GM21423 (cell line): ENCODE measurements at regions not wholly inside any gene's neighbourhood (a gene's known extent, or its start where the extent isn't known, plus 50 kb on each side); places are given as distances from the start of the nearest gene placed in this dataset.
"Not testable (repeated sequence)": the region's sequence is repeated elsewhere in the genome, so short reads cannot be mapped to it uniquely, and the experiment has no call there.

Experiments used
- ATAC-seq: cut with Tn5 transposase; IDR thresholded peaks from one replicate; pipeline ENCODE4 v1.9.1; 2021; ENCODE audit warnings: mild to moderate bottlenecking, moderate library complexity; ENCODE audit not compliant: unreplicated experiment

DNA sequence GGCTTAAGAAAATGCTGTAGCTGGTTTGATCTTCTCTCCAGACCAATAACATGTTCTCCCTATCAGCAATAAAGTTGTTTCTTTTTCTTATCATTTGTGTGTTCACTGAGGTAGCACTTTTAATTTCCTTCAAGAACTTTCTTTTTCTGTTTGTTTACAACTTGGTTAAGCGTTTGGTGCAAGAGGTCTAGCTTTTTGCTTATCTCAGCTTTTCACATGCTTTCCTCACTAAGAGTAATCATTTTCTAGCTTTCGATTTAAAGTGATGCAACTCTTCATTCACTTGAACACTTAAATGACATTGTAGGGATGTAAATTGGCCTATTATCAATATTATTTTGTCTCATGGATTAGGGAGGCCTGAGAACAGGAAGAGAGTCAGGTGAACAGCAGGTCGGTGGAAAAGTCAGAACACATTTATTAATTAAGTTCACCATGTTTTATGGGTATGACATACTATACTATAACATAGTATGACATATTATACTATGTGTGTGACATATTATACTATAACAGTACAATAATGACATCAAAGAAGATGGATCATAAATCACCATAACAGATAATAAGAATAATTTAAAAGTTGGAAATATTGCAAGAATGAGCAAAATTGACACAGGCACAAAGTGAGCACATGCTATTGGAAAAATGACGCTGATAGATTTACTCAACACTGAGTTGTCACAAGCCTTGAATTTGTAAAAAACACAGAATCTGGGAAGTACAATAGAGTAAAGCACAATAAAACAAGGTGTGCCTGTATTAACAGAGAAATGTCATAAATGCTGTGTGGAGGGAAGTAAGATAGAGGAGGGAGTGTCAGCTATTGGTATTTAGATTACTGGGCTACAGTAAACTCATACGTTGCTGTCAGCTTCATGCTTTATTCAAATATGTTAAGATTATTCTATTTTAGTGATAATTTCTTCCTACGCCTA lies 218.6 kb upstream of the SLC7A11 start:
- no peak for ATAC-seq

DNA sequence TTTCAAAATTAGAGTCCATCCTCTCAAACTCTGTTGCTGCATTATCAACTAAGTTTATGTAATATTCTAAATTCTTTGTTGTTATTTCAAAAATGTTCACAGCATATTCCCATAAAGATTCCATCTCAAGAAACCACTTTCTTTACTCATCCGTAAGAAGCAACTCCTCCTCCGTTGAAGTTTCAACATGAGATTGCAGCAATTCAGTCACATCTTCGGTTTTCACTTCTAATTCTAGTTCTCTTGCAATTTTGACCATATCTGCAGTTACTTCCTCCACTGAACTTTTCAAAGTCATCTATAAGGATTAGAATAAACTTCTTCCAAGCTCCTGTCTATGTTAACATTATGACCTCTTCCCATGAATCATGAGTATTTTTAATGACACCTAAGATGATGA lies 216.6 kb upstream of the SLC7A11 start:
- no peak for ATAC-seq

DNA sequence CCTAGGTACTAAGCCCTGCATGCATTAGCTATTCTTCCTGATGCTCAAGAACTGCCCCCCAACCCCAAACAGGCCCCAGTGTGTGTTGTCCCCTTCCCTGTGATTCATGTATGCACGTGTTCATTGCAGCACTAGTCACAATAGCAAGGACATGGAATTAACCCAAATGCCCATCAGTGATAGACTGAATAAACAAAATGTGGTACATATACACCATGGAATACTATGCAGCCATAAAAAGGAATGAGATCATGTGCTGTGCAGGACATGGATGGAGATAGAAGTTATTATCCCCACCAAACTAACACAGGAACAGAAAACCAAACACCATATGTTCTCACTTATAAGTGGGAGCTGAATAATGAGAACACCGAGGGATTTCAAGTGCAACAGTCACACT lies 214.2 kb upstream of the SLC7A11 start:
- not testable (repeated sequence) for ATAC-seq

DNA sequence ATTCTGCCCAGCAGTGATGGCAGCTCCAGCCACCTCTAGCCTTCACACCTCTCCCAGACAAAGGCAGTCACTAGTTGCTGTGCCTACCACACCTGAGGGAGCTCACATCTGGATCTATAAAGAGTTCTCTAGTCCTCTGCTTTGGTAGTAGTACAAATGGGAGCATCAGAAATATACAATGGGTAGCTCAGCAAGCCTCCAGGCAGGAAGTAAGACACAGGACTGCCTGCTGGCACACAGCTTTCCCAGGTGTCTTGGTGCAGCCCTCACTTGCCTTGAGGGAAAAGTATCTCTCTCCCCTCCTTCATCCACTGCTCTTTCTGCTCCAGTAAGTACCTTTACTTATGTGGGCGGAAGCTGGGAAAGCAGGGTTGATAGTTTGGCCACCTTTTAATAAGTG lies 212.9 kb upstream of the SLC7A11 start:
- ATAC-seq: no peak

DNA sequence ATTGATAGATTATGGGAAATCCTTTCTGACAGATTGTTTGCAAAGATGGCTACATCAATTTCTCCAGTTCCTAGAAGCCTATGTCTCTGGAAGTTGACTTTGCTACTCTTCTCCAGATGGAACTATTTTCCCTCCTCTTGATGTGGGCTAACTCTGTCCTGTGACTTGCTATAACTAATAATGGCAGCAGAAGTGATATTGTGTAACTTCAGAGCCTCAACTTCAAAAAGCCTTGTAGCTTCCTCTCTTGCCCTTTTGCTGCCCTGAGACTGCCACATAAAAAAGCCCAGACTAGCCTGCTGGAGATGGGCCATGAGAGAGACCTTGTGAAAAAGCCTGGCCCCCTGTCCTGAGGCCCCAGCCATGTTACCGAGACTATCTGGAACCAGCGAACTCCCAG lies 210.7 kb upstream of the SLC7A11 start:
- ATAC-seq: no peak

DNA sequence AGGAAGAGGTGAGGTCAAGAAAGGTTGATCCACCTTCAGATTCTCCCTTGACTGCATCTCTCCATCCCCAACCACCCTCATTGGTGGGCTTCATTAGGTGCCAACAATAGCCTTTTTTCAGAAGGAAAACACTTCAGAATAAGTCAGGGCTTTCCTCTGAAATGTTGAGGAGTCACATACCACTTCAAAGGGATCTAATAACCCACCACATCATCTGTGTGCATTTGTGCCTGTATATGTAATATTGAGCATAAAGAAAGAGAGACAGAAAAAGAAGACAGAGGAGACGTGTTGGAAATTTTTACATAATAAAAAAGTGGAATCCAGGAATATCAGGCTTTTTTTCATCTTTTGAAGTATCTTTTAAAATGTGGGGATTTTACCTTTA lies 209.1 kb upstream of the SLC7A11 start:
- no peak for ATAC-seq

DNA sequence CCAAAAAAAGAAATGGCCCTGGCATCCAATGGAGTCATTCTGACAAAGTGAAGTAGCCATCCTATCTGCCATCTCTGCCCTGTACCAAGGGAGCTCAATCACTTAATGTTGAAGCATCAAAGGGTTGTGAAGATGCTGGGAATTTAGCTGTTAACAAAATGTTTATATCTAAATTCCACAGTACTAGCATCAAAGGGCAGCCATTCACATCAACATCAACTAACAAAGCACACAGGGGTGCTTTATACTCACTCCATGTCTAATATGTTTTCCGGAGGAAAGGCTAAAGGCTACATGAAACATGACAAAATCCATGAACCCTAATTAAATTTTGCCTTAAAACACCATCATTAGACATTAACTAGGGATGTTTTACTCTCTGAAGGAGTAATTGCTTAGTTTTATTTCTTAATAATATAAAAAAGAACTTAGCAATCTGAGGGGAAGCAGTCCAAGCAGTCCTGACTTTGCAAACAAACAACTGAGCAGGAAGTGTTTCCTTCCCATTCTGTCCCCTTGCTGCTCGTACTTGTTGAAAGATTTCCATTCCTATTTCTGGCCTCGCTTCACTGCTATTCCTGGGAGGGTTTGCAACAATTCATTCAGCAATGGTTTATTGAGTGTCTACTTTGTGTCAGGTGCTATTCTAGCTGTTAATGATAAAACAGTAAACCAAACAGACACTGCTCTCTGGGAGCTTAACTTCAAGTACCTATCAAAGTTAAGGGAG lies 208.6 kb upstream of the SLC7A11 start:
- ATAC-seq: no peak

DNA sequence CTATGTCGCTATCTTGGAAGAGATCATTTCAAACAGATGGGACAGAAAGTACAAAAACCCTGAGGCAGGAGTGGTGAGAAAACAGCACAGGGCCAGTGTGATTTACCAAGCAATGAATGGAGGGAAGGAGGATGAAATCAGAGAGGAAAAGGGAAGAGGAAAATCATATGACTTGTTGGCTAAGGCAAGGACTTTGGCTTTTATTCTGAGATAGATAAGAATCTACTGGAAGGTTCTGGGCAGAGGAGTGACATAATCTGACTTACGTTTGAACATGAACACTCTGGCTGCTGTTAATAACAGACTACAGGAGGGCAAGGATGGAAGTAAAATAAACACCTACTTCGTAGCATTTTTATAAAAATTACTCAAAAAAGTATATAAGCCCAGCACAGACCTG lies 207.8 kb upstream of the SLC7A11 start:
- no peak for ATAC-seq

DNA sequence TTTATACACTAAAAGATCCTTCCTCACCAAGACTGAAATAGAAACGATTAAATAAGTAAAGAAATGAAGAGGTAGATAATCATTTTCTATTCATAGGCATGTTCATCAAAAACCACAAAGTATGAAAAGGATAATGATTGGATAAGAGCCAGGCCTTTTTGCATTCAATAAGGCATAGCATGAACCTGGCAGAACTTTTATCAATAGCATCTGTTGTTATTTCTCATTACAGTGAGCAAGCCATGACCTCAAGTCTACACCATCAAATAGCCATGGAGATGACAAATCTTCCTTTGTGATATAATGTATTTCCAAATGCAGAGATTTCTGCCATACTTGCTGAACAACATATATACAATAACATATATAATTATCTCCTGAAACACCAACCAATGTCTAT lies 206.0 kb upstream of the SLC7A11 start:
- no peak for ATAC-seq

DNA sequence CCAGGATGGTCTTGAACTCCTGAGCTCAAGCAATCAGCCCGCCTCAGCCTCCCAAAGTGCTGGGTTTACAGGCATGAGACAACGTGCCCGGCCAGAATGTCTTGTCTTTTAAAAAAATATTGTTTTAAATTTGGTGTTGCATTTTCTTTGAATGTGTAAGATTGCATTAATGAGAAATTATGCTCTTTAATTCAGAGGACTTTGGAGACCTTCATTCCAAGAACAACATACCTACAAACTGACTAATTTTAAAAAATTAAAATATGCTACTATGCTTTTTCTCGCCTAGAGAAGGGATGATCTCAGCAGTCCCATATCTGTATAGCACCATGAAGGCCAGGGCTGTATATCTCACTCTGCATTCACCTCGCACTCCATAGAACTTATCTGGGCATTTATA lies 204.3 kb upstream of the SLC7A11 start:
- no peak for ATAC-seq

DNA sequence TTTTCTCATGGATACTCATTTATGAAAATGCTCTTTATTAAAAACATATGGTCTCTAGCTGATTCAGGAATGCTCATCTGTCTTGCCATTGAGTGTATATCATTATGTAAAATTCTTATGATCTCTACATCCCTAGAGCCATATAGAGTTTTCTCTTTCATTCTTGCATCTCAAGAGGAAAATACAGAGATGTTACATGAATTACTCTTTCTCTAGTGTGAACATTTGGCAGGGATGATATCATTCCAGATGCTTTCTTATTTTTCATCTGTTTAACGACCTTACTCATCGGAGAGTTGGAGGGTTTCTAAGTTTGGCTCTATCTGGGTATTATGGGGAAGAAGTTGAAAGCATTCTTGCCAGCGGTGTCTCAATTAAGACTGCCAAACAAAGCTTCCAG lies 202.9 kb upstream of the SLC7A11 start:
- no peak for ATAC-seq

DNA sequence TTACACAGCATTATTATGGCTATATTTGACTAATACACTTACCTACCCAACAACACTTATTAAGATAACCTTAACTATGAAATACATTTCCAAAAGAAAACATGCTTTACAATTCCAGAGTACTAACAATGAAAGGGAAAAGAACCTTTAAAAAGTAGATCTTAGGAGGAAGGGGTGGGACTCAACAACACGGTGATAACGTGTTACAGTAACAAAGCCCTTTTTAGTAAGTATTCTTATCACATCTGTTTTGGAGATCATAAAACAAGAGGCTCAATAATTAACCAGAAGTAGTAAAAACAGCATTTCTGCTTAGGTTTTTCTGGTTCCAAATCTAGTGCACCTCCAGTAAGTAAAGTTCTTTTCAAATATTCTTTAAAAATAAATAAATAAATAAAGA lies 202.1 kb upstream of the SLC7A11 start:
- no peak for ATAC-seq

DNA sequence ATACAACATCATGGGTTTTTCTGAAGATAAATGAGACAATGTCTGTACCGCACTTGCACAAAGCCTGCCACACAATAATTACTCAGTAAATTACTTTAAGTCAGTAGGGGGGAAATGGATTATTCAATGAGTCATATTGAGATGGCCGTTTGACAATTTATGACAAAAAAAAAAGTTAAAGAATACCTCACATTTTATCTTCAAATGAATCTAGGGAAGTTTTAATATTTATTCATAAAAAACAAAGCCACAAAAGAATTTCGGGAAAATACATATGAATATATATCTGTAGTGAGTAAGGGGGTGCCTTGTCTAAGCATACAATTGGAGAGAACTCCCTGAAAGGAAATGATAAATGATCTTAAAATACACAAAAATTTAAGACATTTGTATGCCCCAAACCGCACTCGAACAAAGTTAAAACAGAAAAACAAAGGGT lies 197.0 kb upstream of the SLC7A11 start:
- ATAC-seq: no peak

DNA sequence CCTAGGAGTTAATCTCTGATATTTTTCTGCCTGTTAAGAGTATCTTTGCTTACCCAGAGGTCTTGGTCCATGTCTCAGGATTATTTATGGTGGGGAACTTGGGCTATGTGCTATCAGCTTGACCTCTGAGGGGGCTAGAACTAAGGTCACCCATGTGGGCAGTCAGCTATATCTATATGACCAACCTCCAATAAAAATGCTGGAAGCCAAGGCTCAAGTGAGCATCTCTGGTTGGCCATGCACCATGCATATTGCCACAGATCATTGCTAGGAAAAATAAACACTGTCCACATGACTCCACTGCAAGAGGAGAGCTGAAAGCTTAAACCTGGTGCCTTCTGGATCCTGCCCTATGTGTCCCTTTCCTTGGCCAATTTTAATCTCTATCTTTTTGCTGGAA lies 196.5 kb upstream of the SLC7A11 start:
- ATAC-seq: no peak

DNA sequence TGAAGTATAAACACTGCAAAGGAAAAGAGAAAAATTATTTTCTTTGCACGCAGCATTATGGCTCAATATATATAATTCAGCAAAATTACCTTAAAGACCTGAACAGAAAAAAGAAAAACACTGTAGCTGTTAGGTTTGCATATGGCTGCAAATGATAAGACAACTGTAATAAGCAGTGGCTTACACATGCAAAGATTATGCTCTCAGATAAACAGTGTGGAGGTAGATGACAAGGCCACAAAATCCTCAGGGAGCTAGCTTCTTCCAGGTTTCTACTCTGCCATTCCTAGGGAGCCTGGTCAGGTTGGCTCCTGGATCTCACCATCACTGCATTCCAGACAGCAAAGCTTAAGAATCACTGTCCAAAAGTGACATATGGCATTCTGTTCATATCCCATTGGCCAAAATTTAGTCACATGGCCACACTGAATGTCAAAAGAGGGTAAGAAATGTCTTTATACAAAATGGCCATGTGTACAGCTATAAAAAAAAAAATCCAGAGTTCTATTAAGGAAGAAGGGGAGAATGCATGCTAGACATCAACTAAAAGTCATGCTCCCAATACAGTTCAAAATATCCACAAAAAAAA lies 195.2 kb upstream of the SLC7A11 start:
- no peak for ATAC-seq

DNA sequence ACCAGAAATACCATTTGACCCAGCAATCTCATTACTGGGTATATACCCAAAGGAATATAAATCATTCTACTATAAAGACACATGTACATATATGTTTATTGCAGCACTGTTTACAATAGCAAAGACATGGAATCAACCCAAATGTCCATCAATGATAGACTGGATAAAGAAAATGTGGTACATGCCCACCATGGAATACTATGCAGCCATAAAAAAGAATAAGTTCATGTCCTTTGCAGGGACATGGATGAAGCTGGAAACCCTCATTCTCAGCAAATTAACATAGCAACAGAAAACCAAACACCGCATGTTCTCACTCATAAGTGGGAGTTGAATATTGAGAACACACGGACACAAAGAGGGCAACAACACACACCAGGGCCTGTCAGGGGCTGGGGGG lies 193.6 kb upstream of the SLC7A11 start:
- not testable (repeated sequence) for ATAC-seq

DNA sequence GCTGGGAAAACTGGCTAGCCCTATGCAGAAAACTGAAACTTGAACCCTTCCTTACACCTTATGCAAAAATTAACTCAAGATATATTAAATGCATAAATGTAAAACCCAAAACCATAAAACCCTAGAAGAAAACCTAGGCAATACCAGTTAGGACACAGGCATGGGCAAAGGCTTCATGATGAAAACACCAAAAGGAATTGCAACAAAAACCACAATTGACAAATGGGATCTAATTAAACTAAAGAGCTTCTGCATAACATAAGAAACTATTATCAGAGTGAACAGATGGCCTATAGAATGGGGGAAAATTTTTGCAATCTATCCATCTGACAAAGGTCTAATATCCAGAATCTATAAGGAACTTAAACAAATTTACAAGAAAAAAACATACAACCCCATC lies 192.9 kb upstream of the SLC7A11 start:
- not testable (repeated sequence) for ATAC-seq

DNA sequence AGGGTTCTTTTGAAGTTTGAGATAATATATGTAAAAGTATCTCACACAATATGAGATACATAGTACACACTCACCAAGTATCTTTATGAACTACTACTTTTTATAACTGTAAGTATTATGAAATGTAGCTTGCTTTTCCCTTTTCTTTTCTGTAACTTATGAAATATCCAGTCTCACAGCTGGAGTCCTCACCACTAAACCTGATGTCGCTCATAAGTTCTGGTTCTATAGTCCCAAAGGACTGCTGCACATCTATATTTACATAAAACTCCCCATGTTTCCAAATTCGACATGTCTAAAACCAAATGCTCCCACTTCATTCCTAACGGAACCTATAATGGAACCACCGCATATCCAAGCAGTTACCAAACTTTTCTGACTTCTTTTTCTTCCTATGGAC lies 186.5 kb upstream of the SLC7A11 start:
- no peak for ATAC-seq

DNA sequence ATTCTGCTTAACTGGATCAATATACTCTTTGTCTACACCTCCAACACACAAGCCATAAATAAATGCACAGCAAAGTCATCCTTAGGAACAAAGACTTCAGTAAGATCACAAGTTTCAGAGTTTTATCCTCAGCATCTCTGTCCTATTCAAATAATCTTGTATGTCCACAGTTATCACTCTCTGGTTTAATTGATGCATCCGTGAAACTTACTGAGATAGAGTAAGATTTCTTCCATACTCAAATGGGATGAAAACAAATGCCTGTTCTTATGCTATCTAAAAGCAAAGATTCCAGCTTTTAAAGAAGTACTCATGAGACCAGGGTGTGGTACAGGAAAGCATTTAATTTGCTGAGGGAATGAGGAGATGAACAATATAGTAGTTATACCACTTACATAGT lies 184.6 kb upstream of the SLC7A11 start:
- no peak for ATAC-seq

DNA sequence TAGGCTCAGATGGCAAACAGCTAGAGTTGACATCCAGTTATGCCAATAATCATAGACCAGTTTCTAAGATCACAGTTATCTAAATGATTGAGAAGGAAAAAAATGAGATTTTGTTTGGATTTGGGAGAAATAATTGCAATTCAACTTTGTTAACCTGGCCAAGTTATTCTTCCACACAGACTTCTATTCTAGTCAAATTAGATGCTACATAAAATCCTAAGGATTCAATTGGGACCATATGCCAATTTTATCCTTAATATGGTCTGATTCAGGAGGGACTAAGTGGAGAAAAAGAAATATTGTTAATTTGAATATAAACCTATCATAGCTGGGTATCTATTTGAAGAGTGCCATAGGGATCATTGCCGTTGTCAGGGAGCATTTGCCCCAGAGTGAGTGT lies 178.3 kb upstream of the SLC7A11 start:
- no peak for ATAC-seq

DNA sequence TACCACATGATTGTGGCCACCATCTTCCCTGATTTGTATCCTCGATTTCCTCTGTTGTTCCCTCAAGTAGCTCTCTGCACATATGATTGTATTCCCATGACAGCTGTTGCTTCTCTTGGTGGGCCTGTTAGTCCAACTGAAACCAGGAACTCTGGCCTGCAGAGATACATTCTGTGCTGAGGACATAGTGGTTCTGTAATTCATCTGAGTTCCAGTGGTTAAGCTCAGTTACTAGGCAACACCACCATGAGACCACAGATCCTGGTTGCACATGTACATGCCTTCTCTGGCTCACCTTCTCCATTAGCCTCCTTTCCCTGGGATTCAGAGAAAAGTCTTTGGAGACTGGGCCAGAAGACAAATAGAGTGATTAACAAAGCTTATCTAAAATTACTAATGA lies 172.1 kb upstream of the SLC7A11 start:
- ATAC-seq: no peak

DNA sequence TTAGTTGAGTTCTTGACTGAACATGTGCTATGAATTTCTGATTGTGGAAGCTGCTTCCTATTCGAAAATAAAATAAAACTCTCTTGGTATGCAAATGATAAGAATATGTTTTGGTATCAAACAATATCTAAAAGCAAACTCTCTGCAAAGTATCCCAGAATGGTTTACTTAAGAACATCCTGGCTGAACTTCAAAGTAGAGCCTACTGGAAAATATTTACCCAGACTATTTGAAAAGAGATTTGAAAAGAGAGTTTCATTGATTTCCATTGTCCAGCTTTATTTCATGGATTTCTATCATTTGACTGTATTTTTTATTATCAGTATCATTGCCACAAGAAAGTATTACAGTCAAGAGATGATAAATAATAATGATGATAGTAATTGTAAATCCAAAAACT lies 171.1 kb upstream of the SLC7A11 start:
- ATAC-seq: no peak
